GM23338 (cell line): ENCODE measurements at regions not wholly inside any gene's neighbourhood (a gene's known extent, or its start where the extent isn't known, plus 50 kb on each side); places are given as distances from the start of the nearest gene placed in this dataset.

Experiments
- ATAC-seq: fragments of 200-7000 bp; cut with Tn5 transposase; 3 replicates; pipeline ENCODE4 v1.9.1; 2020
- DNase-seq: peaks from one replicate; pipeline ENCODE4 v3.0.0-alpha.2; 2015; ENCODE audit warnings: low spot score
- H2AFZ ChIP-seq: fragments of 200-600 bp; sonication (generic); 2 replicates; pipeline ENCODE4 v1.8.0; 2016; ENCODE audit warnings: antibody characterized with exemption, mild to moderate bottlenecking, moderate library complexity
- H3F3A ChIP-seq: fragments of 200-600 bp; sonication (generic); replicated peaks from 2 replicates; pipeline ENCODE4 v1.8.0; 2017; ENCODE audit warnings: antibody characterized with exemption, mixed run types, low read depth
- H3K27ac ChIP-seq: fragments of 200-600 bp; sonication (generic); 2 replicates; pipeline ENCODE4 v1.6.1; 2016; ENCODE audit warnings: low read depth
- H3K27me3 ChIP-seq: fragments of 200-600 bp; sonication (generic); 2 replicates; pipeline ENCODE4 v1.8.0; 2016; ENCODE audit warnings: mild to moderate bottlenecking, mixed run types, moderate library complexity; ENCODE audit not compliant: insufficient read depth
- H3K36me3 ChIP-seq: fragments of 200-600 bp; sonication (generic); 2 replicates; pipeline ENCODE4 v1.8.0; 2016; ENCODE audit warnings: mild to moderate bottlenecking; ENCODE audit not compliant: insufficient read depth
- H3K4me1 ChIP-seq: fragments of 200-600 bp; sonication (generic); 2 replicates; pipeline ENCODE4 v1.8.0; 2016; ENCODE audit warnings: mild to moderate bottlenecking, moderate library complexity; ENCODE audit not compliant: insufficient read depth
- H3K4me2 ChIP-seq: fragments of 200-600 bp; sonication (generic); 2 replicates; pipeline ENCODE4 v1.7.1; 2017; ENCODE audit warnings: mixed run types
- H3K4me3 ChIP-seq: fragments of 200-600 bp; sonication (generic); 2 replicates; pipeline ENCODE4 v1.6.1; 2016; ENCODE audit warnings: mixed run types
- H3K79me2 ChIP-seq: fragments of 200-600 bp; sonication (generic); replicated peaks from 2 replicates; pipeline ENCODE4 v1.8.0; 2017; ENCODE audit warnings: mild to moderate bottlenecking; ENCODE audit not compliant: insufficient read depth
- H3K9me2 ChIP-seq: fragments of 200-600 bp; sonication (generic); 2 replicates; pipeline ENCODE4 v1.8.0; 2017; ENCODE audit not compliant: insufficient read depth
- H4K20me1 ChIP-seq: fragments of 200-600 bp; sonication (generic); replicated peaks from 2 replicates; pipeline ENCODE4 v1.8.0; 2017; ENCODE audit warnings: mild to moderate bottlenecking; ENCODE audit not compliant: insufficient read depth
- H3K27ac Mint-ChIP-seq: 2 replicates; pipeline ENCODE4 v1.8.0; 2020; ENCODE audit warnings: inconsistent platforms, mild to moderate bottlenecking, moderate library complexity, mixed read lengths
- H3K27me3 Mint-ChIP-seq: 3 replicates; pipeline ENCODE4 v1.8.0; 2022; ENCODE audit warnings: low read depth, mild to moderate bottlenecking, moderate library complexity, mixed read lengths, inconsistent platforms; ENCODE audit not compliant: insufficient read depth, poor library complexity
- H3K36me3 Mint-ChIP-seq: 3 replicates; pipeline ENCODE4 v1.8.0; 2021; ENCODE audit warnings: low read depth, mild to moderate bottlenecking, inconsistent platforms, moderate library complexity, mixed read lengths
- H3K4me1 Mint-ChIP-seq: 3 replicates; pipeline ENCODE4 v1.8.0; 2020; ENCODE audit warnings: mild to moderate bottlenecking, inconsistent platforms, mixed read lengths
- H3K4me3 Mint-ChIP-seq: 3 replicates; pipeline ENCODE4 v1.8.0; 2021; ENCODE audit warnings: moderate library complexity, mild to moderate bottlenecking, inconsistent platforms, mixed read lengths
- H3K9me3 Mint-ChIP-seq: 3 replicates; pipeline ENCODE4 v1.8.0; 2020; ENCODE audit warnings: moderate library complexity, mild to moderate bottlenecking, inconsistent platforms, mixed read lengths
- CREB1 ChIP-seq: fragments of 250-450 bp; sonication (Bioruptor Pico); IDR thresholded peaks from 2 replicates; pipeline ENCODE4 v1.5.0; 2020; ENCODE audit warnings: low read depth, mild to moderate bottlenecking, moderate library complexity
- EZH2 ChIP-seq: fragments of 200-600 bp; sonication (generic); IDR thresholded peaks from one replicate; pipeline ENCODE4 v1.8.0; 2017; ENCODE audit warnings: antibody characterized with exemption, mild to moderate bottlenecking, low read depth; ENCODE audit not compliant: unreplicated experiment
- EZH2phosphoT487 ChIP-seq: fragments of 200-600 bp; sonication (generic); IDR thresholded peaks from one replicate; pipeline ENCODE4 v1.8.1; 2018; ENCODE audit warnings: antibody characterized with exemption; ENCODE audit not compliant: unreplicated experiment
- JUNB ChIP-seq: IDR thresholded peaks from one replicate; pipeline ENCODE4 v1.6.1; 2016; ENCODE audit warnings: antibody characterized with exemption; ENCODE audit not compliant: unreplicated experiment
- NANOG ChIP-seq: IDR thresholded peaks from 2 replicates; pipeline ENCODE4 v1.6.1; 2016; ENCODE audit warnings: antibody characterized with exemption, borderline replicate concordance
- POLR2AphosphoS5 ChIP-seq: IDR thresholded peaks from 2 replicates; pipeline ENCODE4 v1.6.1; 2016; ENCODE audit warnings: antibody characterized with exemption, low read depth
- REST ChIP-seq: IDR thresholded peaks from one replicate; pipeline ENCODE4 v1.6.1; 2018; ENCODE audit warnings: antibody characterized with exemption; ENCODE audit not compliant: unreplicated experiment
- STAT1 ChIP-seq: IDR thresholded peaks from one replicate; pipeline ENCODE4 v1.6.1; 2016; ENCODE audit warnings: antibody characterized with exemption; ENCODE audit not compliant: unreplicated experiment
- ZNF114 ChIP-seq: fragments of 250-450 bp; sonication (Bioruptor Pico); IDR thresholded peaks from 2 replicates; pipeline ENCODE4 v1.5.0; 2020; ENCODE audit warnings: mild to moderate bottlenecking, moderate library complexity
- ZNF331 ChIP-seq: fragments of 250-450 bp; sonication (Bioruptor Pico); IDR thresholded peaks from 2 replicates; pipeline ENCODE4 v1.5.0; 2020; ENCODE audit warnings: low read depth, mild to moderate bottlenecking, moderate library complexity
- TF ChIP-seq, protein P1 (sequence below): fragments of 250-450 bp; sonication (Bioruptor Pico); IDR thresholded peaks from 2 replicates; pipeline ENCODE4 v1.5.0; 2020; ENCODE audit warnings: mild to moderate bottlenecking, moderate library complexity

DNA sequence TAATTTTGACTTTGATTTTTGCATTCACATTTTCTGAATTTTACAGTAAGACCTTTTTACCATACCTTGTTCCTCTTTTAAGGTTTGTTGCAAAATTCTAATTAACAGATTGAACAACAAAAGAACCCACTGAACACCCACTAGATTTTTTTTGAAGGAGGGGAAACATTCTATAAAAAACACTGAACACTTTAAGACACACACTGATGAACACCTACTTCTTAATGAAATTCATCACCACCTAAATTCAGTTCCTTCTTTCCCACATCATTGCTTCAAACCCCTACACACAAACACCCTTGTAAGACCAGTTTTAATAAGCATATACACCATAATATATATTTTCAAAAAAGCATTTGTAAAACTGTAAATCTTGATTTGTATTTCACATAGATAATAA, 559.0 kb upstream of the MEF2C start:
- H3K4me1 ChIP-seq = peaks cover 2% of the 10 kb centered on the region; the same call in 1 of the 2 replicates
- Mint-ChIP-seq H3K27me3 (no peaks in the 10 kb centered on the region), H3K9me3 (no peaks in the 10 kb centered on the region), H3K4me1 (peaks cover 8% of the 10 kb centered on the region; the same call in 2 of the 3 replicates), H3K27ac (no peak overlapping the region), H3K36me3 (no peaks in the 10 kb centered on the region), H3K4me3 (no peak overlapping the region)
- ATAC-seq = no peak
- H3K79me2 ChIP-seq = no peaks in the 10 kb centered on the region
- H3K4me2 ChIP-seq = no peak overlapping the region
- no peaks in the 10 kb centered on the region for H3K36me3 ChIP-seq
- H2AFZ ChIP-seq = no peak overlapping the region
- H3K4me3 ChIP-seq = no peak overlapping the region
- H4K20me1 ChIP-seq = no peaks in the 10 kb centered on the region
- DNase-seq = no peak
- TF ChIP-seq EZH2 (no peak), CREB1 (CRISPR knock-in tag) (no peak)
- no peaks in the 10 kb centered on the region for H3F3A ChIP-seq
- no peak overlapping the region for H3K27ac ChIP-seq
- no peaks in the 10 kb centered on the region for H3K27me3 ChIP-seq
- H3K9me2 ChIP-seq = no peaks in the 10 kb centered on the region

- Mint-ChIP-seq H3K27me3 (no peaks in the 10 kb centered on the region), H3K4me1 (peaks cover 7% of the 10 kb centered on the region; the same call in 2 of the 3 replicates), H3K9me3 (no peaks in the 10 kb centered on the region), H3K36me3 (no peaks in the 10 kb centered on the region), H3K4me3 (no peak overlapping the region), H3K27ac (no peak overlapping the region)
- no peak overlapping the region for H2AFZ ChIP-seq
- 0 out of 2 replicates have a peak, but pooled peaks cover 2% of the 10 kb centered on the region for H3K4me1 ChIP-seq
- H3K4me2 ChIP-seq = no peak overlapping the region
- no peaks in the 10 kb centered on the region for H3K79me2 ChIP-seq
- no peaks in the 10 kb centered on the region for H3K36me3 ChIP-seq
- H4K20me1 ChIP-seq = no peaks in the 10 kb centered on the region
- H3K4me3 ChIP-seq = no peak overlapping the region
- H3F3A ChIP-seq = no peaks in the 10 kb centered on the region
- H3K27me3 ChIP-seq = no peaks in the 10 kb centered on the region
- ATAC-seq (no peak), DNase-seq (no peak)
- H3K9me2 ChIP-seq = no peaks in the 10 kb centered on the region
- no peak overlapping the region for H3K27ac ChIP-seq
- TF ChIP-seq STAT1 (no peak), POLR2AphosphoS5 (no peak), EZH2 (no peak), JUNB (no peak), EZH2phosphoT487 (no peak), REST (no peak), CREB1 (CRISPR knock-in tag) (no peak), ZNF114 (no peak), ZNF331 (CRISPR knock-in tag) (no peak), NANOG (no peak)
- TF ChIP-seq, protein P1, sequence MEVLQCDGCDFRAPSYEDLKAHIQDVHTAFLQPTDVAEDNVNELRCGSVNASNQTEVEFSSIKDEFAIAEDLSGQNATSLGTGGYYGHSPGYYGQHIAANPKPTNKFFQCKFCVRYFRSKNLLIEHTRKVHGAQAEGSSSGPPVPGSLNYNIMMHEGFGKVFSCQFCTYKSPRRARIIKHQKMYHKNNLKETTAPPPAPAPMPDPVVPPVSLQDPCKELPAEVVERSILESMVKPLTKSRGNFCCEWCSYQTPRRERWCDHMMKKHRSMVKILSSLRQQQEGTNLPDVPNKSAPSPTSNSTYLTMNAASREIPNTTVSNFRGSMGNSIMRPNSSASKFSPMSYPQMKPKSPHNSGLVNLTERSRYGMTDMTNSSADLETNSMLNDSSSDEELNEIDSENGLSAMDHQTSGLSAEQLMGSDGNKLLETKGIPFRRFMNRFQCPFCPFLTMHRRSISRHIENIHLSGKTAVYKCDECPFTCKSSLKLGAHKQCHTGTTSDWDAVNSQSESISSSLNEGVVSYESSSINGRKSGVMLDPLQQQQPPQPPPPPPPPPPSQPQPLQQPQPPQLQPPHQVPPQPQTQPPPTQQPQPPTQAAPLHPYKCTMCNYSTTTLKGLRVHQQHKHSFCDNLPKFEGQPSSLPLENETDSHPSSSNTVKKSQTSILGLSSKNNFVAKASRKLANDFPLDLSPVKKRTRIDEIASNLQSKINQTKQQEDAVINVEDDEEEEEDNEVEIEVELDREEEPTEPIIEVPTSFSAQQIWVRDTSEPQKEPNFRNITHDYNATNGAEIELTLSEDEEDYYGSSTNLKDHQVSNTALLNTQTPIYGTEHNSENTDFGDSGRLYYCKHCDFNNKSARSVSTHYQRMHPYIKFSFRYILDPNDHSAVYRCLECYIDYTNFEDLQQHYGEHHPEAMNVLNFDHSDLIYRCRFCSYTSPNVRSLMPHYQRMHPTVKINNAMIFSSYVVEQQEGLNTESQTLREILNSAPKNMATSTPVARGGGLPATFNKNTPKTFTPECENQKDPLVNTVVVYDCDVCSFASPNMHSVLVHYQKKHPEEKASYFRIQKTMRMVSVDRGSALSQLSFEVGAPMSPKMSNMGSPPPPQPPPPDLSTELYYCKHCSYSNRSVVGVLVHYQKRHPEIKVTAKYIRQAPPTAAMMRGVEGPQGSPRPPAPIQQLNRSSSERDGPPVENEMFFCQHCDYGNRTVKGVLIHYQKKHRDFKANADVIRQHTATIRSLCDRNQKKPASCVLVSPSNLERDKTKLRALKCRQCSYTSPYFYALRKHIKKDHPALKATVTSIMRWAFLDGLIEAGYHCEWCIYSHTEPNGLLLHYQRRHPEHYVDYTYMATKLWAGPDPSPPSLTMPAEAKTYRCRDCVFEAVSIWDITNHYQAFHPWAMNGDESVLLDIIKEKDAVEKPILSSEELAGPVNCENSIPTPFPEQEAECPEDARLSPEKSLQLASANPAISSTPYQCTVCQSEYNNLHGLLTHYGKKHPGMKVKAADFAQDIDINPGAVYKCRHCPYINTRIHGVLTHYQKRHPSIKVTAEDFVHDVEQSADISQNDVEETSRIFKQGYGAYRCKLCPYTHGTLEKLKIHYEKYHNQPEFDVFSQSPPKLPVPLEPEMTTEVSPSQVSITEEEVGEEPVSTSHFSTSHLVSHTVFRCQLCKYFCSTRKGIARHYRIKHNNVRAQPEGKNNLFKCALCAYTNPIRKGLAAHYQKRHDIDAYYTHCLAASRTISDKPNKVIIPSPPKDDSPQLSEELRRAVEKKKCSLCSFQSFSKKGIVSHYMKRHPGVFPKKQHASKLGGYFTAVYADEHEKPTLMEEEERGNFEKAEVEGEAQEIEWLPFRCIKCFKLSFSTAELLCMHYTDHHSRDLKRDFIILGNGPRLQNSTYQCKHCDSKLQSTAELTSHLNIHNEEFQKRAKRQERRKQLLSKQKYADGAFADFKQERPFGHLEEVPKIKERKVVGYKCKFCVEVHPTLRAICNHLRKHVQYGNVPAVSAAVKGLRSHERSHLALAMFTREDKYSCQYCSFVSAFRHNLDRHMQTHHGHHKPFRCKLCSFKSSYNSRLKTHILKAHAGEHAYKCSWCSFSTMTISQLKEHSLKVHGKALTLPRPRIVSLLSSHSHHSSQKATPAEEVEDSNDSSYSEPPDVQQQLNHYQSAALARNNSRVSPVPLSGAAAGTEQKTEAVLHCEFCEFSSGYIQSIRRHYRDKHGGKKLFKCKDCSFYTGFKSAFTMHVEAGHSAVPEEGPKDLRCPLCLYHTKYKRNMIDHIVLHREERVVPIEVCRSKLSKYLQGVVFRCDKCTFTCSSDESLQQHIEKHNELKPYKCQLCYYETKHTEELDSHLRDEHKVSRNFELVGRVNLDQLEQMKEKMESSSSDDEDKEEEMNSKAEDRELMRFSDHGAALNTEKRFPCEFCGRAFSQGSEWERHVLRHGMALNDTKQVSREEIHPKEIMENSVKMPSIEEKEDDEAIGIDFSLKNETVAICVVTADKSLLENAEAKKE (CRISPR knock-in tag) = no peak
Measured at GRCh38 chr5:89440670-89441069, 557.7 kb upstream of the MEF2C start.
